HG03064 (cell line): ENCODE measurements at regions not wholly inside any gene's neighbourhood (a gene's known extent, or its start where the extent isn't known, plus 50 kb on each side); places are given as distances from the start of the nearest gene placed in this dataset.
"Not testable (repeated sequence)": the region's sequence is repeated elsewhere in the genome, so short reads cannot be mapped to it uniquely, and the experiment has no call there.

Experiments
- ATAC-seq: cut with Tn5 transposase; IDR thresholded peaks from one replicate; pipeline ENCODE4 v1.9.1; 2021; ENCODE audit warnings: low read depth; ENCODE audit not compliant: unreplicated experiment

DNA sequence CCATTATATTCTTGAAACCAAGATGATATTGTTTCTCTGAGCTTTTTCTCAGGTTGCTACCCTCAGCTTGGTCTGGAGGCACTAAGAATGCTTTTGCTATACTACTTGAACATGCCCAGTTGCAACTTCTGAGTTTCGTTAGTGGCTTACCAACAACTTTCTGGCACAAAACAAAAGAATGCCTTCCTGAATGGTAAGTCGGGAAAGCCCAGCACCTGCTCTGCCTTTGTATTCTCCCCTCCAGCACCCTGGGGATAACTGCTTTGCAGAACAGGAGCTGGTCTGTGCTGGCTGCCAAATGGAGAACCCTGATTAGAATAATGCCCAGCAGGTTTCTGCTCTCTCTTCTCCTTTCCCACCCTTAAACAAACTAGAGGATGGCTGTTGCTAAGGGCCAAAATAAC, 149.3 kb downstream of the TGFB2 start:
- no peak for ATAC-seq

- ATAC-seq = no peak
Observed at GRCh38 chr1:218495931-218496330, 150.8 kb downstream of the TGFB2 start.

GRCh38 chr1:218496561-218496960, 151.4 kb downstream of the TGFB2 start:
- no peak for ATAC-seq

GRCh38 chr1:218498056-218498938, 153.2 kb downstream of the TGFB2 start:
- ATAC-seq = no peak

GRCh38 chr1:218499011-218499691, 154.0 kb downstream of the TGFB2 start:
- ATAC-seq = no peak

DNA sequence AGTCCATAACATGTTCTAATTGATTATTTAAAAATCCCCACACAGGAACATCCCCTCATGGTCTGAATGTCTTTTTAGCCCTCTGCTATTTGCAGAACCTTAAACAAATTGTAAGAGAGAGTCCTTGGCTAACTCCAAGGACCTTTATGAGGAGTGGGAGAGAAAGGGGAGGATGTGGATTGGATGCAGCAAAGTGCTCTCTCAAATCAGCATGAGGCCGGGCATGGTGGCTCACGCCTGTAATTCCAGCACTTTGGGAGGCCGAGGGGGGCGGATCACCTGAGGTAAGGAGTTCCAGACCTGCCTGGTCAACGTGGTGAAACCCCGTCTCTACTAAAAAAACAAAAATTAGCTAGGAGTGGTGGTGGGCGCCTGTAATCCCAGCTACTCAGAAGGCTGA, 154.8 kb downstream of the TGFB2 start:
- no peak for ATAC-seq

DNA sequence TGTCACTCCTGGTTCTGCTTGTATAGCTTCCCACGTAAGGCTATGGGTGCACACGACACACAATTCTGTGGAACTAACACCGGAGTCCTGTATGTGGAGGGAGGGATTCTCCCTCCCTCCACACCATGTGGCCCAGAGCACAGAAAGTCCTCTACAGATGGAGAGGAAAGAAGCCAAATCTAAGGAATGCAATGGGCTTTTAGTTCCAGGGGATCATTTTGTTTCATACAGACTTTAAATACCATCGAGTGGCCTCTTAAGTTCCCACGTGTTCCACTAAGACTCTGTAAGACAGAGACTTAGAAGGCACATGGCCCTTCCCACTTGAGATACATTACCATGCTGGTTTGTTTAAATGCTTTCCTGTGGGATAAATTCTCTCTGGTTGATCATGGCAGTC, 156.0 kb downstream of the TGFB2 start:
- no peak for ATAC-seq

- no peak for ATAC-seq
Observed at GRCh38 chr1:218502383-218502782, 157.2 kb downstream of the TGFB2 start.

GRCh38 chr1:218503102-218503501, 158.0 kb downstream of the TGFB2 start:
- no peak for ATAC-seq

DNA sequence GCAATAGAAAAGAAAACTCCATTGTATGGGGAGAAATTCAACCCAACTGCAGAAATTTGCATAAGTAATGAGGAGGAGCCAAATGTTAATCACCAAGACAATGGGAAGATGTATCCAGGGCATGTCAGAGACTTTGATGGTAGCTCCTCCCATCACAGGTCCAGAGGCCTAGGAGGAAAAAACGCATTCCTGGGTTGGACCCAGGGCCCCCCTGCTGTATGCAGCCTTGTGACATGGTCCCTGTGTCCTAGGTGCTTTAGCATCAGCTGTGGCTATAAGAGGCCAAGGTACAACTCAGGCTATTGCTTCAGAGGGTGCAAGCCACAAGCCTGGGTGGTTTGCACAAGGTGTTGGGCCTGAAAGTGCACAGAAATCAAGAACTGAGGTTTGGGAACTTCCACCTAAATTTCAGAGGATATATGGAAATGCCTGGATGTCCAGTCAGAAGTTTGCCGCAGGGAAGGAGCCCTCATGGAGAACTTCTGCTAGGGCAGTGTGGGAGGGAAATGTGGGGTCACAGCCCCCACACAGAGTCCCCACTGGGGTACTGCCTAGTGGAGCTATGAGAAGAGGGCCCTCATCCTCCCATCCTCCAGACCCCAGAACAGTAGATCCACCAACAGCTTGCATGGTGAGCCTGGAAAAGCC, 162.3 kb downstream of the TGFB2 start:
- ATAC-seq = no peak

DNA sequence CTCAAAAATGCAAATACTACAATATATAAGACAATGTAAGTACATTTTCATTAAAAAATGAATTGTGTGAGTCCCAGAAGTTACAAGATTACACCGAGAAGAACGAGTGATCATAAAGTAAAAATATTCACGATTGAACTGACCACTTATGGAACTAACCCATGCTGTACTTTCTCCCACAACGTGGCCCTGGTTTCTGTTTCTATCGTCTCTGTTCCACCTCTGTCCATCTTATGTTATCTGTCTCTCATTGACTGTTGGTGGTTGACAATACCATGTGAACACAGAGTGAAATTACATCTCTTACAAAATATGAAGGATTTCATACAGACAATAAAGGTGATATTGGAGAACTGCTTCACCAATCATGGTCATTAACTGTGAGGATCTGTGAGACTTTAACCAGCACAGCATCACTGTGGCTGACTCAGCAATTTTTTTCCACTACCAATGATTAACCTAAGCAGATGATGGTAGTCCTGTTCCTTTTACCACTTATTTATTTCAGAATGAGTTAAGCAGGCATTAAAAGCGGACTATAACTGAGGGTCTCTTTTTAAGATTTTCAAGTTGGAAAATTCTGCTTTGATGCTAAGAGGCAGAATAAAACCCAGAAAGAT, 165.1 kb downstream of the TGFB2 start:
- no peak for ATAC-seq

- no peak for ATAC-seq
Observed at GRCh38 chr1:218513328-218513727, 168.2 kb downstream of the TGFB2 start.

DNA sequence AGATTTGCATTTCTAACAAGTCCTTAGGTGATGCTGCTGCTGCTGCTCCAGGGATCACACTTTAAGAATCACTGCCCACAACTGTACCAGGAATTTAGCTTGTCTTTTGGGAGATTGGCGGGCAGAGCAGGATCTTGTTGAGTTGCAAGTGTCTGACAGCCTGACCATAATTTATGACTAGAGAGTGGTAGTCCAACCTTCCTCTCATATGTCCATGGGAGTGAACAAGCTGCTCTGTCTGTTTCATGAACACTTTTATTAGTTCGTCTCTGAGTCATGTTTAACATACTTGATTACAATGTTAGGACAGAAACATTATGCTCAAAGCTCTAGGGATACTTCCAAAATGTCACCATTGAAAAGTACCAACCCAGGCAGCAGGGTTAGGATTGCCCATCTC, 169.6 kb downstream of the TGFB2 start:
- ATAC-seq = no peak

GRCh38 chr1:218516526-218516925, 171.4 kb downstream of the TGFB2 start:
- ATAC-seq = no peak

DNA sequence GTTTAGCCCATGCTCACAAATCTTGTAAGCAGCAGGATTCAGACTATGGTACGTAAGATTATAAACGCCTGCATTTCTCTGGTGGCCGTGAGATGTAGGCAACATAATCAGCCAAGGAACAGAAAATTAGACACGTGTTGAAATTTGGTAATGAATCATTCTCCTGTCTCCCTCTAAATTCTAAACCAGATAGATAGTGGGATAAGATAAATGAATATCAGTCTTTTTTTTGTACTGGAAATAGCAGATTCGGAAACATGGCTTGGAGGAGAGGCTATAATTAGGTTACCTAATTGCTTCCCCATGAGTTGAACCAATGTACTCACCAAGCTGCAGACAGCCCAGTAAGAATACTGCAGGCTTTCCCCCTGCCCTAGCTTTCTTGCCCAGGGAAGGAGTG, 172.3 kb downstream of the TGFB2 start:
- ATAC-seq = no peak

- no peak for ATAC-seq
Observed at GRCh38 chr1:218518216-218518740, 173.1 kb downstream of the TGFB2 start.

DNA sequence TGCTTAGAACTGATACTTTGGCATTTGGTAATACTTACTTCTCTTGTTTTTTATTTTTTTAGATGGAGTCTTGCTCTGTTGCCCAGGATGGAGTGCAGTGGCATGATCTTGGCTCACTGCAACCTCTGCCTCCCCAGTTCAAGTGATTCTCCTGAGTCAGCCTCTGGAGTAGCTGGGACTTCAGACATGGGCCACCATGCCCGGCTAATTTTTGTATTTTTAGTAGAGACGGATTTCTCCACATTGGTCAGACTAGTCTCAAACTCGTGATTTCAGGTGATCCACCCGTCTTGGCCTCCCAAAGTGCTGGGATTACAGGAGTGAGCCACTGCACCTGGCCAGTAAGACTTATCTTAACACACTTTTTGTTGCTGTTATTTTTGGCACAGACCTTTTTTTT, 175.5 kb downstream of the TGFB2 start:
- not testable (repeated sequence) for ATAC-seq

DNA sequence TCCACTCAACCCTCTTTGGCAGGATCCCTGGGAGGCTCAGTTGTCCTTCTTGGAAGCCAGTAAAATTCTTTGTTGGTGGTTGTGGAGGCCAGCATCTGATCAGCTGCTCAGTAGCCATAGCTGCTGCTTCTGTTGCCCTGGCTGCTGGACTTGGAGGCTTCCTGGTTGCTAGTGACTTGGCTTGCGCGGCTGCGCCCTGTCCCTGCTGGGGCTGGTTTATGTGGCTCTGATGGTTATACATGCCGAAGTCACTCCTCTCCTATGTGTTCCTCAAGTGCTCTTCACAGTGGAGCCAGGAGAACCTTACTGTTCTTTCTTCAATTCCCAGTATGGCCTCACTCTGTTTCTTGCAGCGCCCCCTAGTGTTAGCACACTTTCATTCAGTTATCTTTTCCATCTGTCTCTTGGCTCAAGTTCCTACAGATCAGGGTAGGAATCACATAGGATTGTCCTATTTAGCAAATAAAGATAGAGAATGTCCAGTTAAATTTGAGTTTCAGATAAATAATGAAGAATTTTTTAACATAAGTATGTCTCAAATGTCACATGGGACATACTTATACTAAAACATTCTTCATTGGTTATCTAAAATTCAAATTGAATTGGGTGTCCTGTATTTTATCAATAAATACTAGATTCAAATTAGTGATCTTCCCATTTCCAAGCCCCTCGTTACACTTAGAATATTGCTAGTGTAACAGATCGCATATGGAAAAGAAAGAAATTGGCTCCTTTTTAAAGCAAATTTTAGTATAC, 176.5 kb downstream of the TGFB2 start:
- ATAC-seq = no peak

GRCh38 chr1:218524526-218524925, 179.4 kb downstream of the TGFB2 start:
- ATAC-seq = no peak

DNA sequence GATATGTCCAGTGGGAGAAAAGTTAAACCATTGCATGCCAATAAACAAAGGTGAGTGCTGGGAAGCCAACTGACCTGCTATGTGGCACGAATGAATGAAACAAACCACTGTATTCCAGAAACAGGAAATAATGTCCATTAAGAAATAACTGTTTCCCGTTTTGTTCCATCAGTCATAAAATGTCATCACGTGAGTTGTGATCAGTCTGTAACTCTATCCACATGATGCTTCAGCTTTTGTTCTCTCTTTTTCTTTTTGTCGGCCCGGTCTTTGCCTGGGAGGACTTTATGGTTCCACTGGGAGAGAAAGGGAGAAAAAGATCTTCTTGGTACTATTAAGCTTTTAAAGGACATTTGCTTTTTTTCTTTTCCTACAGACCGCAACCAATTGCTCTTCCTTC, 179.9 kb downstream of the TGFB2 start:
- no peak for ATAC-seq
